Heart left ventricle (tissue), 16 donors: ENCODE measurements at regions not wholly inside any gene's neighbourhood (a gene's known extent, or its start where the extent isn't known, plus 50 kb on each side); places are given as distances from the start of the nearest gene placed in this dataset.

Experiments
- ATAC-seq, 4 donors: fragments of 200-7000 bp; cut with Tn5 transposase; one replicate each; pipeline ENCODE4 v1.9.1; 2020 to 2022; ENCODE audit warnings: moderate library complexity in 4 of 4, mild to moderate bottlenecking in 3 of 4, moderate number of reproducible peaks in 1 of 4
- DNase-seq, 5 donors: peaks; one replicate each; pipeline ENCODE4 v3.0.0-alpha.2; 2020
- H3K27ac ChIP-seq, 12 donors: fragments of 200-600 bp; sonication (generic) in 4 of 12; one replicate each; pipeline versions ENCODE4 v1.5.0 to v1.8.0; 2016 to 2022; ENCODE audit warnings: mild to moderate bottlenecking in 2 of 12
- H3K27me3 ChIP-seq, 9 donors: fragments of 200-600 bp; sonication (generic) in 2 of 9; one replicate each; pipeline versions ENCODE4 v1.5.1 to v1.8.0; 2016 to 2022; ENCODE audit warnings: mild to moderate bottlenecking in 3 of 9
- H3K36me3 ChIP-seq, 9 donors: fragments of 200-600 bp; sonication (generic) in 2 of 9; one replicate each; pipeline versions ENCODE4 v1.5.0 to v1.8.0; 2018 to 2022; ENCODE audit warnings: mild to moderate bottlenecking in 2 of 9
- H3K4me1 ChIP-seq, 12 donors: fragments of 200-600 bp; sonication (generic) in 4 of 12; one replicate each; pipeline versions ENCODE4 v1.5.0 to v1.8.0; 2016 to 2022; ENCODE audit warnings: mild to moderate bottlenecking in 3 of 12
- H3K4me3 ChIP-seq, 12 donors: fragments of 200-600 bp; sonication (generic) in 4 of 12; one replicate each; pipeline versions ENCODE4 v1.5.0 to v1.8.0; 2017 to 2022; ENCODE audit warnings: mild to moderate bottlenecking in 9 of 12, moderate library complexity in 4 of 12
- H3K9me3 ChIP-seq, 12 donors: fragments of 200-600 bp; sonication (generic) in 4 of 12; one replicate each; pipeline versions ENCODE4 v1.5.0 to v1.8.0; 2016 to 2022; ENCODE audit warnings: mild to moderate bottlenecking in 1 of 12
- CTCF ChIP-seq, 12 donors: fragments of 200-600 bp; sonication (generic) in 4 of 12; IDR thresholded peaks; one replicate each; pipeline versions ENCODE4 v1.5.0 to v1.8.0; 2018 to 2022; ENCODE audit warnings: antibody characterized with exemption in 12 of 12, mild to moderate bottlenecking in 5 of 12
- POLR2A ChIP-seq, 2 donors: fragments of 450-650 bp; IDR thresholded peaks; one replicate each; pipeline ENCODE4 v1.6.1; 2017; ENCODE audit warnings: antibody characterized with exemption in 2 of 2, mild to moderate bottlenecking in 2 of 2, moderate library complexity in 2 of 2
- WGBS, 4 donors: extraction: QIAGEN DNeasy Blood & Tissue Kit in 2 of 4; methylation state at CpG; one replicate each; pipeline versions ENCODE4 v1.1.5 to v1.1.7; 2013 to 2018; 5-methylcytosine and 5-hydroxymethylcytosine counted together
- intact Hi-C, 10 donors: fragments of 100-400 bp; cut with DNase I; formaldehyde crosslinking; loops; one replicate each; pipeline versions ENCODE4 v1.11.1 to v1.14.2; 2022
- donor health status: ischemic (EF 13 %, LVEDD 7.1; RV severe dilation, severe dysfunction).
- donor health status: healthy with polysubstance abuse.
- donor health status: DM: no; HTN: yes; CAD: no.
- donor health status: DM: no; HTN: no; CAD: no.
- donor health status: ischemic (EF 25% LVEDD 6.9; RV normal size, moderate dysfunction).
- donor health status: ischemic (EF 25% LVEDD 5.7; RV mildly dilated, moderate dysfunction).
- donor health status: healthy.
- donor health status: DM: yes; HTN: yes; CAD: no.
- donor health status: ischemic (EF 35%, LVEDD 5.7; RV mildly dilated, moderate dysfunction).
- donor health status: nonischemic (EF 11% LVEDD 7.7; RV severe dilation, severe dysfunction).
- donor health status: DM: yes; HTN: yes; CAD: no.
- donor health status: PGD.
- donor health status: ischemic (EF 29% LVEDD 5.4; RV normal size, mild dysfunction).
- donor health status: nonischemic (EF 23%, LVEDD 6.1; RV moderate dilation, normal function).

- 59 to 66% (median 65%) methylated on average over 14 of the region's 14 CpGs for WGBS, 4 donors
- Histone ChIP-seq H3K4me3 (peak overlapping the region in 1 of 12 donors; percentile 40), H3K27me3 (no peaks in the 10 kb centered on the region), H3K27ac (peak overlapping the region in 2 of 12 donors; percentile 52 to 71), H3K4me1 (peaks cover 0 to 55% (median 12%) of the 10 kb centered on the region in 12 donors), H3K9me3 (no peaks in the 10 kb centered on the region), H3K36me3 (no peaks in the 10 kb centered on the region)
- no peak for TF ChIP-seq POLR2A (IDR thresholded peaks at IDR 0.05)
- TF ChIP-seq CTCF (IDR thresholded peaks at IDR 0.05), result no peak
- ATAC-seq (peak in 2 of 4 donors; percentile 65 to 73), DNase-seq (peak in 2 of 5 donors; percentile 20 to 22)
- intact Hi-C loops, result no loop called here
Measured at GRCh38 chr6:144659202-144660182, 374.4 kb downstream of the UTRN start.

GRCh38 chr6:144660561-144661115 lies 375.5 kb downstream of the UTRN start:
- no peak for TF ChIP-seq CTCF (IDR thresholded peaks at IDR 0.05)
- no peak for TF ChIP-seq POLR2A (IDR thresholded peaks at IDR 0.05)
- intact Hi-C loops, result no loop called here
- H3K4me1 ChIP-seq, result peaks cover 0 to 56% (median 11%) of the 10 kb centered on the region in 12 donors
- no peaks in the 10 kb centered on the region for H3K27me3 ChIP-seq
- no peaks in the 10 kb centered on the region for H3K9me3 ChIP-seq
- peak overlapping the region in 1 of 12 donors; percentile 71 for H3K27ac ChIP-seq
- no peak for DNase-seq
- ATAC-seq, result no peak
- WGBS, 4 donors, result 90 to 93% (median 92%) methylated on average over 7 of the region's 7 CpGs
- H3K4me3 ChIP-seq, result peak overlapping the region in 1 of 12 donors; percentile 40
- H3K36me3 ChIP-seq, result no peaks in the 10 kb centered on the region

- Histone ChIP-seq H3K27me3 (no peaks in the 10 kb centered on the region), H3K27ac (peak overlapping the region in 1 of 12 donors; percentile 71), H3K4me3 (peak overlapping the region in 1 of 12 donors; percentile 40), H3K36me3 (no peaks in the 10 kb centered on the region), H3K9me3 (no peaks in the 10 kb centered on the region), H3K4me1 (peaks cover 0 to 62% (median 11%) of the 10 kb centered on the region in 12 donors)
- DNase-seq (no peak), ATAC-seq (no peak)
- 88 to 93% (median 92%) methylated on average over 8 of the region's 8 CpGs for WGBS, 4 donors
- no peak for TF ChIP-seq POLR2A (IDR thresholded peaks at IDR 0.05)
- TF ChIP-seq CTCF (IDR thresholded peaks at IDR 0.05), result no peak
- intact Hi-C loops, result no loop called here
Measured at GRCh38 chr6:144661116-144661806, 376.1 kb downstream of the UTRN start.
